B cell (primary cell): ENCODE measurements at regions not wholly inside any gene's neighbourhood (a gene's known extent, or its start where the extent isn't known, plus 50 kb on each side); places are given as distances from the start of the nearest gene placed in this dataset.

ENCODE experiments used
- ATAC-seq: fragments of 200-7000 bp; cut with Tn5 transposase; one replicate; pipeline ENCODE4 v1.10.0; 2021; ENCODE audit warnings: low read depth, mild to moderate bottlenecking, moderate number of reproducible peaks, moderate library complexity
- CTCF ChIA-PET: fragments of 350-600 bp; sonication (Branson Sonifier 250); formaldehyde crosslinking; loops from one replicate; lab custom pipeline; 2021; ENCODE audit warnings: antibody characterized with exemption, inconsistent platforms; lab: Charles Lee
- POLR2A ChIA-PET: fragments of 350-600 bp; sonication (Branson Sonifier 250); formaldehyde crosslinking; loops from one replicate; lab custom pipeline; 2021; ENCODE audit warnings: antibody characterized with exemption; lab: Charles Lee
- DNase-seq: peaks from one replicate; pipeline ENCODE4 v3.0.0; 2013
- H2AFZ ChIP-seq: 2 replicates; pipeline ENCODE4 v1.6.1; 2012; ENCODE audit warnings: mild to moderate bottlenecking, low read depth, low read length; ENCODE audit not compliant: insufficient read depth, poor library complexity, severe bottlenecking
- H3K27ac ChIP-seq, 2 donors: 1 replicate in 1 of 2; 2 replicates in 1 of 2; pipeline ENCODE4 v1.5.1; 2012 to 2013; ENCODE audit warnings: low read length in 2 of 2, mild to moderate bottlenecking in 2 of 2, moderate library complexity in 1 of 2
- H3K27me3 ChIP-seq, 4 experiments: fragments of 200-600 bp in 1 of 4; sonication (generic) in 1 of 4; replicated peaks in 1 of 4; 1 replicate in 2 of 4; 2 replicates in 2 of 4; pipeline versions ENCODE4 v1.6.1 to v1.7.0; 2013 to 2016; ENCODE audit warnings: low read length in 3 of 4, mild to moderate bottlenecking in 2 of 4, mixed read lengths in 1 of 4, moderate library complexity in 1 of 4; ENCODE audit not compliant: insufficient read depth in 4 of 4, control insufficient read depth in 3 of 4; ENCODE audit errors: control extremely low read depth in 1 of 4
- H3K36me3 ChIP-seq, 2 experiments: replicated peaks in 1 of 2; 1 replicate in 1 of 2; 2 replicates in 1 of 2; pipeline versions ENCODE4 v1.6.1 to v1.7.1; 2013; ENCODE audit warnings: low read length in 1 of 2; ENCODE audit not compliant: insufficient read depth in 2 of 2, control insufficient read depth in 1 of 2; ENCODE audit errors: control extremely low read depth in 1 of 2, extremely low read depth in 1 of 2
- H3K4me1 ChIP-seq, 2 donors: fragments of 200-600 bp in 1 of 2; sonication (generic) in 1 of 2; 1 replicate in 1 of 2; 2 replicates in 1 of 2; pipeline versions ENCODE4 v1.5.1 to v1.6.1; 2013 to 2017; ENCODE audit warnings: low read length in 2 of 2; ENCODE audit not compliant: control insufficient read depth in 2 of 2, insufficient read depth in 2 of 2
- H3K4me2 ChIP-seq: replicated peaks from 2 replicates; pipeline ENCODE3; 2012; ENCODE audit warnings: mild to moderate bottlenecking, low read depth, low read length; ENCODE audit not compliant: poor library complexity, severe bottlenecking
- H3K4me3 ChIP-seq, 5 experiments: fragments of 200-600 bp in 1 of 5; sonication (generic) in 1 of 5; 1 replicate in 3 of 5; 2 replicates in 2 of 5; pipeline versions ENCODE4 v1.5.1 to v1.7.0; 2011 to 2016; ENCODE audit warnings: low read length in 4 of 5, mild to moderate bottlenecking in 4 of 5, low read depth in 2 of 5, control low read depth in 1 of 5, moderate library complexity in 1 of 5; ENCODE audit not compliant: insufficient read depth in 1 of 5; ENCODE audit errors: control extremely low read depth in 1 of 5, extremely low read depth in 1 of 5
- H3K79me2 ChIP-seq: fragments of 200-600 bp; sonication (generic); one replicate; pipeline ENCODE4 v1.6.0; 2016; ENCODE audit warnings: low read length; ENCODE audit not compliant: control insufficient read depth, insufficient read depth
- H3K9ac ChIP-seq: fragments of 200-600 bp; sonication (generic); 2 replicates; pipeline ENCODE4 v1.6.1; 2017; ENCODE audit warnings: mild to moderate bottlenecking, low read length, moderate library complexity
- H3K9me3 ChIP-seq, 3 donors: one replicate each; pipeline versions ENCODE4 v1.6.1 to v1.7.1; 2013; ENCODE audit warnings: low read length in 2 of 3; ENCODE audit not compliant: control insufficient read depth in 2 of 3, insufficient read depth in 1 of 3; ENCODE audit errors: control extremely low read depth in 1 of 3
- H4K20me1 ChIP-seq: 2 replicates; pipeline ENCODE4 v1.6.0; 2012; ENCODE audit warnings: mild to moderate bottlenecking, low read length; ENCODE audit not compliant: insufficient read depth, control insufficient read depth, poor library complexity, severe bottlenecking
- H3K27ac Mint-ChIP-seq: one replicate; pipeline ENCODE4 v1.8.0; 2021; ENCODE audit warnings: mixed read lengths
- H3K27me3 Mint-ChIP-seq: one replicate; pipeline ENCODE4 v1.8.0; 2021; ENCODE audit warnings: mixed read lengths
- H3K4me1 Mint-ChIP-seq: one replicate; pipeline ENCODE4 v1.8.0; 2021; ENCODE audit warnings: mixed read lengths
- H3K4me3 Mint-ChIP-seq: one replicate; pipeline ENCODE4 v1.8.0; 2021; ENCODE audit warnings: mixed read lengths
- H3K9me3 Mint-ChIP-seq: one replicate; pipeline ENCODE4 v1.8.0; 2022; ENCODE audit warnings: mixed read lengths; ENCODE audit not compliant: insufficient read depth
- CTCF ChIP-seq: fragments of 200-600 bp; IDR thresholded peaks from one replicate; pipeline ENCODE4 v1.8.0; 2022; ENCODE audit warnings: antibody characterized with exemption, mild to moderate bottlenecking
- EZH2 ChIP-seq: IDR thresholded peaks from 2 replicates; pipeline ENCODE4 v1.6.1; 2012; ENCODE audit warnings: borderline replicate concordance, low read depth, mild to moderate bottlenecking, moderate library complexity, low read length; ENCODE audit not compliant: insufficient read depth, poor library complexity, severe bottlenecking
- WGBS: methylation state at CpG from one replicate; pipeline ENCODE4 v1.1.5; 2013; ENCODE audit warnings: missing lambda C conversion rate; ENCODE audit not compliant: insufficient coverage; 5-methylcytosine and 5-hydroxymethylcytosine counted together
- intact Hi-C: fragments of 100-400 bp; cut with micrococcal nuclease; formaldehyde crosslinking; loops from one replicate; pipeline ENCODE4 v1.10.0; 2022

- H3K9ac ChIP-seq = no peak overlapping the region
- peaks cover 3% of the 10 kb centered on the region for H3K9me3 Mint-ChIP-seq
Measured at GRCh38 chr1:224058303-224058702, 55.6 kb upstream of the FBXO28 start.

GRCh38 chr1:224057461-224058199 is 56.3 kb upstream of the FBXO28 start:
- Histone ChIP-seq H3K36me3 (no peaks in the 10 kb centered on the region), H3K4me3 (no peak overlapping the region), H3K27me3 (no peaks in the 10 kb centered on the region), H3K9me3 (peaks cover 0 to 8% (median 0%) of the 10 kb centered on the region in 3 donors), H2AFZ (no peak overlapping the region), H3K4me2 (no peak overlapping the region), H3K4me1 (no peaks in the 10 kb centered on the region), H3K9ac (no peak overlapping the region), H3K79me2 (no peaks in the 10 kb centered on the region), H3K27ac (no peak overlapping the region), H4K20me1 (no peaks in the 10 kb centered on the region)
- Mint-ChIP-seq H3K27me3 (peaks cover 6% of the 10 kb centered on the region), H3K4me3 (no peak overlapping the region), H3K27ac (no peak overlapping the region), H3K4me1 (no peaks in the 10 kb centered on the region), H3K9me3 (peaks cover 3% of the 10 kb centered on the region)
- DNase-seq (no peak), ATAC-seq (no peak)
- intact Hi-C loops = no loop called here
- TF ChIP-seq EZH2 (no peak), CTCF (no peak)
- ChIA-PET CTCF (no interaction called here), POLR2A (no interaction called here)
- 83% methylated on average over 5 of the region's 7 CpGs for WGBS

More at GRCh38 chr1:224058303-224058702, 55.6 kb upstream of the FBXO28 start:
- DNase-seq (no peak), ATAC-seq (no peak)
- Histone ChIP-seq H4K20me1 (no peaks in the 10 kb centered on the region), H3K79me2 (no peaks in the 10 kb centered on the region), H3K27ac (no peak overlapping the region), H3K36me3 (no peaks in the 10 kb centered on the region), H3K4me2 (no peak overlapping the region), H2AFZ (no peak overlapping the region), H3K9me3 (peaks cover 0 to 8% (median 0%) of the 10 kb centered on the region in 3 donors), H3K27me3 (no peaks in the 10 kb centered on the region), H3K4me3 (no peak overlapping the region), H3K4me1 (no peaks in the 10 kb centered on the region)
- no peak for TF ChIP-seq EZH2
- WGBS = no CpG with 5 or more reads among the region's 5 CpGs
- ChIA-PET POLR2A (no interaction called here), CTCF (interaction anchor here (1.0 kb wide), 1 partner anchor 9 kb away, joined by 3 read pairs; no protein-coding TSS in a partner anchor)
- intact Hi-C loops = no loop called here
- no peak overlapping the region for H3K27ac Mint-ChIP-seq
- H3K4me3 Mint-ChIP-seq = no peak overlapping the region
- H3K27me3 Mint-ChIP-seq = peaks cover 8% of the 10 kb centered on the region
- H3K4me1 Mint-ChIP-seq = no peaks in the 10 kb centered on the region
